Activated naive CD4-positive, alpha-beta T cell treated with anti-CD3 and anti-CD28 coated beads, Interleukin-2, amount 10 ng/mL, durations not matched to agents 7 days and 5 days (primary cell): ENCODE measurements at regions not wholly inside any gene's neighbourhood (a gene's known extent, or its start where the extent isn't known, plus 50 kb on each side); places are given as distances from the start of the nearest gene placed in this dataset.

Experiments used
- CTCF ChIA-PET: fragments of 350-600 bp; sonication (Branson Sonifier 250); formaldehyde crosslinking; loops from one replicate; lab custom pipeline; 2021; ENCODE audit warnings: antibody characterized with exemption; lab: Charles Lee
- DNase-seq: peaks from one replicate; pipeline ENCODE4 v3.0.0-alpha.2; 2020
- H3K27ac Mint-ChIP-seq: one replicate; pipeline ENCODE4 v1.8.0; 2021; ENCODE audit warnings: mild to moderate bottlenecking, moderate library complexity, mixed read lengths
- H3K27me3 Mint-ChIP-seq: one replicate; pipeline ENCODE4 v1.8.0; 2021; ENCODE audit warnings: mild to moderate bottlenecking, mixed read lengths
- H3K36me3 Mint-ChIP-seq: one replicate; pipeline ENCODE4 v1.8.0; 2021; ENCODE audit warnings: mixed read lengths
- H3K4me1 Mint-ChIP-seq: one replicate; pipeline ENCODE4 v1.8.0; 2021; ENCODE audit warnings: mixed read lengths
- H3K4me3 Mint-ChIP-seq: one replicate; pipeline ENCODE4 v1.8.0; 2021; ENCODE audit warnings: mild to moderate bottlenecking, moderate library complexity, mixed read lengths
- H3K9me3 Mint-ChIP-seq: one replicate; pipeline ENCODE4 v1.8.0; 2021; ENCODE audit warnings: mixed read lengths

GRCh38 chr11:37666960-37667359 lies 1068.9 kb upstream of the RAG2 start:
- H3K4me1 Mint-ChIP-seq, result no peaks in the 10 kb centered on the region
- DNase-seq, result no peak
- no peak overlapping the region for H3K4me3 Mint-ChIP-seq
- no peaks in the 10 kb centered on the region for H3K27me3 Mint-ChIP-seq
- peaks cover 7% of the 10 kb centered on the region for H3K9me3 Mint-ChIP-seq
- H3K27ac Mint-ChIP-seq, result no peak overlapping the region
- no peaks in the 10 kb centered on the region for H3K36me3 Mint-ChIP-seq
- CTCF ChIA-PET, result no interaction called here

- no peaks in the 10 kb centered on the region for H3K36me3 Mint-ChIP-seq
- H3K27me3 Mint-ChIP-seq, result no peaks in the 10 kb centered on the region
- H3K27ac Mint-ChIP-seq, result no peak overlapping the region
- no peak for DNase-seq
- peaks cover 11% of the 10 kb centered on the region for H3K9me3 Mint-ChIP-seq
- CTCF ChIA-PET, result no interaction called here
- H3K4me3 Mint-ChIP-seq, result no peak overlapping the region
- no peaks in the 10 kb centered on the region for H3K4me1 Mint-ChIP-seq
Measured at GRCh38 chr11:37657645-37658044, 1059.6 kb upstream of the RAG2 start.

GRCh38 chr11:37647767-37648166 lies 1049.7 kb upstream of the RAG2 start:
- H3K4me3 Mint-ChIP-seq, result no peak overlapping the region

GRCh38 chr11:37643968-37644367 lies 1045.9 kb upstream of the RAG2 start:
- no peaks in the 10 kb centered on the region for H3K4me1 Mint-ChIP-seq
- no peaks in the 10 kb centered on the region for H3K27me3 Mint-ChIP-seq
- no peak overlapping the region for H3K27ac Mint-ChIP-seq

More at GRCh38 chr11:37647767-37648166, 1049.7 kb upstream of the RAG2 start:
- Mint-ChIP-seq H3K9me3 (peaks cover 13% of the 10 kb centered on the region), H3K27me3 (no peaks in the 10 kb centered on the region), H3K4me1 (no peaks in the 10 kb centered on the region), H3K27ac (no peak overlapping the region), H3K36me3 (no peaks in the 10 kb centered on the region)
- DNase-seq, result no peak
- CTCF ChIA-PET, result no interaction called here

GRCh38 chr11:37642296-37642695 lies 1044.3 kb upstream of the RAG2 start:
- peaks cover 13% of the 10 kb centered on the region for H3K9me3 Mint-ChIP-seq
- no peak overlapping the region for H3K27ac Mint-ChIP-seq
- no peaks in the 10 kb centered on the region for H3K27me3 Mint-ChIP-seq
- no peaks in the 10 kb centered on the region for H3K4me1 Mint-ChIP-seq
- CTCF ChIA-PET, result no interaction called here
- DNase-seq, result no peak
- H3K4me3 Mint-ChIP-seq, result no peak overlapping the region
- H3K36me3 Mint-ChIP-seq, result no peaks in the 10 kb centered on the region

More at GRCh38 chr11:37643968-37644367, 1045.9 kb upstream of the RAG2 start:
- Mint-ChIP-seq H3K9me3 (peaks cover 12% of the 10 kb centered on the region), H3K4me3 (no peak overlapping the region), H3K36me3 (no peaks in the 10 kb centered on the region)
- no peak for DNase-seq
- CTCF ChIA-PET, result no interaction called here

- Mint-ChIP-seq H3K27me3 (no peaks in the 10 kb centered on the region), H3K36me3 (no peaks in the 10 kb centered on the region), H3K4me1 (no peaks in the 10 kb centered on the region), H3K4me3 (no peak overlapping the region), H3K9me3 (peaks cover 9% of the 10 kb centered on the region), H3K27ac (no peak overlapping the region)
- no peak for DNase-seq
- CTCF ChIA-PET, result no interaction called here
Measured at GRCh38 chr11:37632748-37633147, 1034.7 kb upstream of the RAG2 start.

DNA sequence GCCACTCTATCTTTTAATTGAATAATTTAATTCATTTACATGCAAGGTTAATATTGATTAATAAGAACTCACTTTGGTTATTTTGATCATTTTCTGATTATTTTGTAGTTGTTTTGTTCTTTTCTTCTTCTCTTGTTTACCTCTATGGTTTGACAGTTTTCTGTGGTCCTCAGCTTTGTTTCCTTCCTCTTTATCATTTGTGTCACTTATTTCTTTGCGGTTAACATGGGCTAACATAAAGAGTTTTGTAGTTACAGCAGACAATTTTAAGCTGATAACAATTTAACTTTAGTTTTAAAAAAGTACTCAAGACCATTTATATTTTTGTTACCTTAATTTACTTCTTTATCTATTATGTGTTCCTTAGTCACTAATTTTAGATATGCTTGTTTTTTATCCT lies 1032.8 kb upstream of the RAG2 start:
- Mint-ChIP-seq H3K4me1 (no peaks in the 10 kb centered on the region), H3K27ac (no peak overlapping the region), H3K9me3 (peaks cover 7% of the 10 kb centered on the region), H3K27me3 (no peaks in the 10 kb centered on the region), H3K4me3 (no peak overlapping the region), H3K36me3 (no peaks in the 10 kb centered on the region)
- CTCF ChIA-PET, result no interaction called here
- DNase-seq, result no peak

DNA sequence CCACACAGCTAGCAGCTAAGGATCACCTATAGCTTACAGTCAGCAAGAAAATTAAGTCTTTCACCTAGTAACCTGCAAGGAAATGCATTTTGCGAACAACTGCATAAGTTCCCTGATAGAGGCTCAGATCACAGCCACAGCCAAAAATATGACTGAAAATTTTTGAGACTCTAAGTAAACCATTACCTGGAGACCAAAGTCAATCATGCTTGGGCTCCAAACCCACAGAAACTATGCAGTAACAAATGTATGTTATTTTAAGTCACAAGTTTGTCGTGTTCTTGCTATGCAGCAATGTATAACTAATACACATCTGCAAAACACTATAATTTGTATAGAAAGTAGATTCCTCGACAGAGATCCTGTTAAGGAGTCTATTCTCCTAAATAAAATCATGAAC lies 1025.7 kb upstream of the RAG2 start:
- Mint-ChIP-seq H3K4me1 (no peaks in the 10 kb centered on the region), H3K27me3 (no peaks in the 10 kb centered on the region), H3K36me3 (no peaks in the 10 kb centered on the region), H3K27ac (no peak overlapping the region), H3K4me3 (no peak overlapping the region), H3K9me3 (peaks cover 7% of the 10 kb centered on the region)
- no peak for DNase-seq
- CTCF ChIA-PET, result no interaction called here

DNA sequence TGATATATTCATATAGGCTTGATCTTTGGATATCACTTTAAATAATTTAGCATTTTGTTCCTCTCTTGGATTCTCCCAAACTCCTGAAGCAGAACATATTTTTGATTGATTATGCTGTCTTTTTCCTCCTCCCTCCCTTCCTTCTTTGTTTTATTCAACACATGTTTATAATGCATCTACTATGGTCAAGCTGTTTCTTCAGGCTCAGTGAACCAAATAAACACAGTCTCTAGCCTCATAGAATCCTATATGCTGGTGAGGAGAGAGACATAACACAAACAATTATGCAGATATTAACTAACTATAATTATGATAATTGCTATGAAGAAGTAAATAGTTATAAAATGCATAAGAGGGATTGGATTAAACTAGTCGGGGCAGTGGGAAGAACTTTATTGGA lies 1023.6 kb upstream of the RAG2 start:
- peaks cover 12% of the 10 kb centered on the region for H3K9me3 Mint-ChIP-seq
- CTCF ChIA-PET, result no interaction called here
- DNase-seq, result no peak
- H3K36me3 Mint-ChIP-seq, result no peaks in the 10 kb centered on the region
- H3K27me3 Mint-ChIP-seq, result no peaks in the 10 kb centered on the region
- H3K4me3 Mint-ChIP-seq, result no peak overlapping the region
- H3K27ac Mint-ChIP-seq, result no peak overlapping the region
- H3K4me1 Mint-ChIP-seq, result no peaks in the 10 kb centered on the region

DNA sequence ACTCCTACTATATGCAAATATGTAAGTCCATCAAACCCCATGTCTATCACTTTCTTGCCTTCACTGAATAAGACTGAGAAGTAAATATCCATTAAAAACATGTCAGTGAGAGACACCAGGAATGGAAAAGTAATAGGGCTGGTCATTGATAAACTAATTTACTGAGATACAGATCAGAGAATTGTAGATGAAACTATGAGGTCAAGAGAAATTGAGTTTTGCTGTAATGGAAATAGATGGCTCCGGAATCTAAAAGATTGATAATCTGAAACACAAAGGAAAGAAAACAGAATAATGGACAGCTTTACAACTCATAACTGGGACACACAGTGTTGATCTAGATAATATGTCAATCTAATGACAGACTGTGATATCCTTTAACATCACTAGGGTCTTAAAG lies 1018.3 kb upstream of the RAG2 start:
- Mint-ChIP-seq H3K27me3 (no peaks in the 10 kb centered on the region), H3K27ac (no peak overlapping the region), H3K9me3 (peaks cover 10% of the 10 kb centered on the region), H3K4me3 (no peak overlapping the region), H3K36me3 (no peaks in the 10 kb centered on the region), H3K4me1 (no peaks in the 10 kb centered on the region)
- CTCF ChIA-PET, result no interaction called here
- no peak for DNase-seq

- H3K27me3 Mint-ChIP-seq, result no peaks in the 10 kb centered on the region
- H3K9me3 Mint-ChIP-seq, result peaks cover 4% of the 10 kb centered on the region
- H3K4me1 Mint-ChIP-seq, result no peaks in the 10 kb centered on the region
- DNase-seq, result no peak
- H3K27ac Mint-ChIP-seq, result no peak overlapping the region
- CTCF ChIA-PET, result no interaction called here
- H3K4me3 Mint-ChIP-seq, result no peak overlapping the region
- H3K36me3 Mint-ChIP-seq, result no peaks in the 10 kb centered on the region
Measured at GRCh38 chr11:37613031-37613430, 1015.0 kb upstream of the RAG2 start.

DNA sequence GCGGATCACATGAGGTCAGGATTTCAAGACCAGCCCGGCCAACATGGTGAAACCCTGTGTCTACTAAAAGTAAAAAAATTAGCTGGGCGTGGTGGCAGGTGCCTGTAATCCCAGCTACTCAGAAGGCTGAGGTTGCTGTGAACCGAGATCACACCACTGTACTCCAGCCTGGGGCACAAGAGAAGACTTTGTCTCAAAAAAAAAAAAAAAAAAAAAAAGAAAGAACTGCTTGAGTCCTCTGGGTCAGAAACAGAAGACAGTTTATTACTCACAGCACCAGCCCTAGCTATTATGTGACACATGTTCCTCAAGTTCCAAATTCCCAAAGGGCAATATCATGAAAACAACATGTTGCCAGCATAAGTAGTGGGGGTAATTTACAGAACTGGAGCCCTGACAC lies 1014.1 kb upstream of the RAG2 start:
- no peaks in the 10 kb centered on the region for H3K36me3 Mint-ChIP-seq
- CTCF ChIA-PET, result no interaction called here
- H3K4me1 Mint-ChIP-seq, result no peaks in the 10 kb centered on the region
- no peaks in the 10 kb centered on the region for H3K27me3 Mint-ChIP-seq
- H3K9me3 Mint-ChIP-seq, result peaks cover 6% of the 10 kb centered on the region
- no peak overlapping the region for H3K4me3 Mint-ChIP-seq
- DNase-seq, result no peak
- no peak overlapping the region for H3K27ac Mint-ChIP-seq

DNA sequence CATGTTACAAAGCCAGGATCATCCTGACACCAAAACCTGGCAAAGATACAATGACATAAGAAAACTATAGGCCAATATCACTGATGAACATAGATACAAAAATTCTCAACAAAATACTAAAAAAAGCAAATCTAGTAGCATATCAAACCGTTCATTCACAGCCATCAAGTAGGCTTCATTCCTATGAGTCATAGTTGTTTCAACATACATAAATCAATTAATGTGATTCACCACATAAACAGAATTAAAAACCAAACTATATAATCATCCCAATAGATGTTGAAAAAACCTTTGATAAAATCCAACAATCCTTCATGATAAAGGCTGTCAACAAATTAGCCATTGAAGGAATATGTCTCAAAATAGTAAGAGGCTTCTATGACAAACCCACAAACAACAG lies 1007.2 kb upstream of the RAG2 start:
- H3K4me3 Mint-ChIP-seq, result no peak overlapping the region
- no peaks in the 10 kb centered on the region for H3K36me3 Mint-ChIP-seq
- H3K4me1 Mint-ChIP-seq, result no peaks in the 10 kb centered on the region
- H3K27me3 Mint-ChIP-seq, result no peaks in the 10 kb centered on the region
- CTCF ChIA-PET, result no interaction called here
- DNase-seq, result no peak
- H3K27ac Mint-ChIP-seq, result no peak overlapping the region
- H3K9me3 Mint-ChIP-seq, result peaks cover 19% of the 10 kb centered on the region

DNA sequence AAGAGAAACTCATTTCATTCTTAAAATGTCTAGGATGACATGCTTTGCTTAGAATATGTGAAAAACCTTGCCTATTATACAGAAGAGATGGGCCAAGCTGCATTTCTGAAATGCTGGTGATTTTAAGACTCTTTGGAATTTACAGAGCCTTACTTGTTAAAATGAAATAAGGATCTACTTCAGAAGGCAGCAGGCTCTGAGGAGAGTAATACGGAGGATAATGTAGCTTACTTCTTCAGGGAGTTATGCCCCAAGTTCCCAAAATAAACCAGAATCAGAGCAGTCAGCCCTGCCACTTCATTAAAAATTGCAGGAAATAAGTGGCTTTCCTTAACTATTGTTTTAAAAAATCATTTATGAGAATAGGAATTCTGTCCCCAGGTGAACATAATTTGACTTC lies 1000.3 kb upstream of the RAG2 start:
- H3K27me3 Mint-ChIP-seq, result no peaks in the 10 kb centered on the region
- H3K4me1 Mint-ChIP-seq, result no peaks in the 10 kb centered on the region
- no peak overlapping the region for H3K4me3 Mint-ChIP-seq
- H3K36me3 Mint-ChIP-seq, result no peaks in the 10 kb centered on the region
- H3K9me3 Mint-ChIP-seq, result peaks cover 13% of the 10 kb centered on the region
- CTCF ChIA-PET, result no interaction called here
- no peak for DNase-seq
- no peak overlapping the region for H3K27ac Mint-ChIP-seq

- Mint-ChIP-seq H3K27ac (no peak overlapping the region), H3K4me3 (no peak overlapping the region), H3K36me3 (no peaks in the 10 kb centered on the region), H3K27me3 (no peaks in the 10 kb centered on the region), H3K4me1 (no peaks in the 10 kb centered on the region), H3K9me3 (peaks cover 9% of the 10 kb centered on the region)
- CTCF ChIA-PET, result no interaction called here
- DNase-seq, result no peak
Measured at GRCh38 chr11:37597776-37598175, 999.7 kb upstream of the RAG2 start.

DNA sequence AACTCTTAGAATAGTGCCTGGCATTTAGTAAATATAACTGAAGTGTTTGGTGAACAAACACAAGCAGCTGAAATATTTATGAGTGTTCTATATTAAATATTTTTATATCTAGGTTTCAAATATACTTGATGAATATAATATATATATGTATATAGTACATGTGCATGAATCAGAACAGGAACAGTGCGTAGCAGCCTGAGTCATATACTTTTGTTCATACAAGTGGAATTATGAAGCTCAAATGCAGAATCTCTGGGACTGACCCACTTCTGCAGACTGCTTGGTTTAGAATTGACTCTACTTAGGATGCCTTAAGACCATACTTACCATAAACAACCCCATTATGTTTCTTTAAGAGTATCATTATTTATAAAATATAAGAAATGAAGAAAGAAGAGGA lies 997.8 kb upstream of the RAG2 start:
- peaks cover 7% of the 10 kb centered on the region for H3K9me3 Mint-ChIP-seq
- no peaks in the 10 kb centered on the region for H3K36me3 Mint-ChIP-seq
- H3K27ac Mint-ChIP-seq, result no peak overlapping the region
- no peak overlapping the region for H3K4me3 Mint-ChIP-seq
- H3K27me3 Mint-ChIP-seq, result no peaks in the 10 kb centered on the region
- no peak for DNase-seq
- H3K4me1 Mint-ChIP-seq, result no peaks in the 10 kb centered on the region
- CTCF ChIA-PET, result no interaction called here
